PFSK-1 (cell line): ENCODE measurements at regions not wholly inside any gene's neighbourhood (a gene's known extent, or its start where the extent isn't known, plus 50 kb on each side); places are given as distances from the start of the nearest gene placed in this dataset.

Source experiments
- POLR2AphosphoS5 ChIP-seq: IDR thresholded peaks from 2 replicates; pipeline ENCODE4 v1.6.1; 2012; ENCODE audit warnings: low read depth, mild to moderate bottlenecking, control low read depth, low read length, moderate library complexity
- REST ChIP-seq, 2 experiments: IDR thresholded peaks; 2 replicates each; pipeline versions ENCODE4 v1.6.1 to v1.8.0; 2011 to 2012; ENCODE audit warnings: low read depth in 2 of 2, low read length in 2 of 2, control low read depth in 1 of 2, inconsistent platforms in 1 of 2, mild to moderate bottlenecking in 1 of 2, moderate library complexity in 1 of 2; ENCODE audit not compliant: insufficient read depth in 1 of 2
- TAF1 ChIP-seq: IDR thresholded peaks from 2 replicates; pipeline ENCODE4 v1.6.1; 2012; ENCODE audit warnings: low read length, control low read depth, borderline replicate concordance; ENCODE audit not compliant: insufficient read depth

GRCh38 chr6:92979281-92979680, 440.1 kb downstream of the EPHA7 start:
- TF ChIP-seq TAF1 (no peak), POLR2AphosphoS5 (no peak), REST (IDR thresholded peaks at IDR 0.05; ENCODE audit: insufficient read depth in 1 of 2, low read depth in 2 of 2, low read length in 2 of 2) (no peak)
